H1 (cell line): ENCODE measurements at regions not wholly inside any gene's neighbourhood (a gene's known extent, or its start where the extent isn't known, plus 50 kb on each side); places are given as distances from the start of the nearest gene placed in this dataset.

Experiments used
- CTCF ChIA-PET: fragments of 300-600 bp; sonication (Branson Sonifier 250); formaldehyde crosslinking; loops from one replicate; lab custom pipeline; 2021; ENCODE audit not compliant: partially characterized antibody; lab: Charles Lee
- POLR2A ChIA-PET: fragments of 300-600 bp; sonication (Branson Sonifier 250); formaldehyde crosslinking; loops from one replicate; lab custom pipeline; 2021; ENCODE audit warnings: inconsistent platforms; ENCODE audit not compliant: partially characterized antibody; lab: Charles Lee
- DNase-seq, 2 experiments: peaks; one replicate each; pipeline versions ENCODE4 v3.0.0 to v3.0.0-alpha.2; 2010 to 2022; ENCODE audit warnings: low spot score in 2 of 2, low read depth in 1 of 2, mixed read lengths in 1 of 2
- FAIRE-seq: peaks from 2 replicates; lab custom pipeline; 2011; peaks lifted over from hg19 to GRCh38; lab: Jason Lieb, UNC
- H2AFZ ChIP-seq: 2 replicates; pipeline ENCODE4 v1.8.1; 2012; ENCODE audit warnings: low read length, inconsistent platforms
- H2AK5ac ChIP-seq: 2 replicates; pipeline ENCODE4 v1.6.1; 2013; ENCODE audit warnings: low read depth, low read length
- H2BK120ac ChIP-seq: replicated peaks from 2 replicates; pipeline ENCODE3; 2013; ENCODE audit warnings: low read depth, low read length, inconsistent platforms
- H2BK12ac ChIP-seq: 2 replicates; pipeline ENCODE4 v1.6.1; 2013; ENCODE audit warnings: low read depth, low read length
- H2BK15ac ChIP-seq: 2 replicates; pipeline ENCODE4 v1.6.1; 2013; ENCODE audit warnings: low read length
- H2BK20ac ChIP-seq: 2 replicates; pipeline ENCODE4 v1.6.1; 2013; ENCODE audit warnings: low read length
- H2BK5ac ChIP-seq: 2 replicates; pipeline ENCODE4 v1.6.1; 2013; ENCODE audit warnings: low read depth, low read length
- H3K14ac ChIP-seq: 2 replicates; pipeline ENCODE4 v1.6.1; 2013; ENCODE audit warnings: inconsistent platforms; ENCODE audit not compliant: insufficient read length
- H3K18ac ChIP-seq: 2 replicates; pipeline ENCODE4 v1.6.1; 2013; ENCODE audit warnings: low read length; ENCODE audit errors: extremely low read depth
- H3K23ac ChIP-seq: 2 replicates; pipeline ENCODE4 v1.6.1; 2013; ENCODE audit warnings: inconsistent platforms; ENCODE audit not compliant: insufficient read length
- H3K23me2 ChIP-seq: 2 replicates; pipeline ENCODE4 v1.6.1; 2013; ENCODE audit warnings: low read depth, low read length
- H3K27ac ChIP-seq: 2 replicates; pipeline ENCODE4 v1.6.1; 2011; ENCODE audit warnings: low read depth, low read length, inconsistent platforms
- H3K27me3 ChIP-seq, 4 experiments: replicated peaks in 1 of 4; 1 replicate in 1 of 4; 2 replicates in 3 of 4; pipeline versions ENCODE4 v1.6.1 to v1.8.1; 2011 to 2013; ENCODE audit warnings: low read length in 3 of 4, mild to moderate bottlenecking in 3 of 4, inconsistent platforms in 2 of 4, mixed read lengths in 2 of 4, moderate library complexity in 1 of 4; ENCODE audit not compliant: control insufficient read depth in 3 of 4, insufficient read depth in 3 of 4; ENCODE audit errors: extremely low read depth in 1 of 4
- H3K36me3 ChIP-seq, 4 experiments: 2 replicates each; pipeline versions ENCODE4 v1.6.1 to v1.8.1; 2011 to 2013; ENCODE audit warnings: mild to moderate bottlenecking in 4 of 4, low read length in 3 of 4, moderate library complexity in 2 of 4, control low read depth in 1 of 4, inconsistent platforms in 1 of 4; ENCODE audit not compliant: insufficient read depth in 4 of 4, control insufficient read depth in 2 of 4
- H3K4ac ChIP-seq: replicated peaks from 2 replicates; pipeline ENCODE3; 2013; ENCODE audit warnings: low read length, low read depth, mixed read lengths, inconsistent platforms; ENCODE audit not compliant: insufficient read length
- H3K4me1 ChIP-seq, 4 experiments: replicated peaks in 1 of 4; 1 replicate in 1 of 4; 2 replicates in 3 of 4; pipeline versions ENCODE4 v1.6.1 to v1.8.1; 2011 to 2013; ENCODE audit warnings: low read length in 3 of 4, inconsistent platforms in 2 of 4, mixed read lengths in 1 of 4; ENCODE audit not compliant: insufficient read depth in 4 of 4, control insufficient read depth in 3 of 4
- H3K4me2 ChIP-seq, 2 experiments: 2 replicates each; pipeline versions ENCODE4 v1.6.1 to v1.8.1; 2011 to 2013; ENCODE audit warnings: low read depth in 2 of 2, low read length in 2 of 2, control low read depth in 1 of 2, inconsistent platforms in 1 of 2, mild to moderate bottlenecking in 1 of 2; ENCODE audit not compliant: insufficient read depth in 1 of 2
- H3K4me3 ChIP-seq, 4 experiments: fragments of 200-600, 300-600 bp in 1 of 4; sonication (generic), shearing (Covaris generic), sonication (Bioruptor Twin) in 1 of 4; 2 replicates each; pipeline versions ENCODE4 v1.5.1 to v1.8.1; 2011 to 2016; ENCODE audit warnings: low read length in 4 of 4, low read depth in 3 of 4, control low read depth in 2 of 4, inconsistent platforms in 2 of 4, mild to moderate bottlenecking in 2 of 4, mixed read lengths in 1 of 4, moderate library complexity in 1 of 4; ENCODE audit not compliant: insufficient read depth in 2 of 4; ENCODE audit errors: extremely low read depth in 1 of 4
- H3K56ac ChIP-seq: replicated peaks from 2 replicates; pipeline ENCODE3; 2013; ENCODE audit warnings: low read depth, mild to moderate bottlenecking, mixed read lengths, low read length, inconsistent platforms; ENCODE audit not compliant: insufficient read length
- H3K79me1 ChIP-seq: 2 replicates; pipeline ENCODE4 v1.6.1; 2013; ENCODE audit warnings: low read depth, low read length, control low read depth
- H3K79me2 ChIP-seq, 2 experiments: 2 replicates each; pipeline versions ENCODE4 v1.6.1 to v1.8.1; 2012 to 2013; ENCODE audit warnings: low read length in 2 of 2, mild to moderate bottlenecking in 2 of 2, inconsistent platforms in 1 of 2; ENCODE audit not compliant: insufficient read depth in 2 of 2, control insufficient read depth in 1 of 2
- H3K9ac ChIP-seq, 4 experiments: replicated peaks in 1 of 4; 1 replicate in 1 of 4; 2 replicates in 3 of 4; pipeline versions ENCODE4 v1.6.1 to v1.8.1; 2011 to 2013; ENCODE audit warnings: low read depth in 3 of 4, low read length in 3 of 4, control low read depth in 2 of 4, mild to moderate bottlenecking in 2 of 4, moderate library complexity in 2 of 4, inconsistent platforms in 1 of 4; ENCODE audit errors: extremely low read depth in 1 of 4
- H3K9me3 ChIP-seq, 2 experiments: 2 replicates each; pipeline versions ENCODE4 v1.6.1 to v1.8.1; 2012 to 2013; ENCODE audit warnings: mild to moderate bottlenecking in 2 of 2, moderate library complexity in 2 of 2, control low read depth in 1 of 2, inconsistent platforms in 1 of 2, low read depth in 1 of 2, low read length in 1 of 2, mixed read lengths in 1 of 2; ENCODE audit not compliant: insufficient read depth in 2 of 2
- H4K20me1 ChIP-seq, 2 experiments: replicated peaks in 1 of 2; 2 replicates each; pipeline versions ENCODE3 to v1.8.1; 2011 to 2013; ENCODE audit warnings: inconsistent platforms in 2 of 2, low read length in 2 of 2, mild to moderate bottlenecking in 1 of 2; ENCODE audit not compliant: insufficient read depth in 2 of 2, control insufficient read depth in 1 of 2
- H4K5ac ChIP-seq: 2 replicates; pipeline ENCODE4 v1.6.1; 2013; ENCODE audit warnings: low read length, low read depth, mixed read lengths, inconsistent platforms; ENCODE audit not compliant: insufficient read length
- H4K8ac ChIP-seq: 2 replicates; pipeline ENCODE4 v1.8.0; 2013; ENCODE audit warnings: mild to moderate bottlenecking, moderate library complexity, low read length, inconsistent platforms; ENCODE audit not compliant: insufficient read depth; ENCODE audit errors: extremely low read depth
- H4K91ac ChIP-seq: replicated peaks from 2 replicates; pipeline ENCODE3; 2013; ENCODE audit warnings: low read length, mixed read lengths, inconsistent platforms; ENCODE audit not compliant: insufficient read length
- EP300 ChIP-seq, 2 experiments: IDR thresholded peaks; 1 replicate in 1 of 2; 2 replicates in 1 of 2; pipeline ENCODE4 v1.6.1; 2011 to 2012; ENCODE audit warnings: low read depth in 2 of 2, low read length in 2 of 2, mild to moderate bottlenecking in 2 of 2, borderline replicate concordance in 1 of 2, inconsistent platforms in 1 of 2, moderate library complexity in 1 of 2
- SRF ChIP-seq: IDR thresholded peaks from 2 replicates; pipeline ENCODE4 v1.6.1; 2011; ENCODE audit warnings: mild to moderate bottlenecking, low read depth, low read length, moderate library complexity
- WGBS, 2 experiments: shearing (Covaris generic) in 1 of 2; methylation state at CpG; one replicate each; pipeline versions ENCODE4 v1.1.6 to v1.1.7; 2013 to 2015; ENCODE audit warnings: low lambda C conversion rate in 2 of 2, mixed read lengths in 2 of 2, inconsistent platforms in 1 of 2, low coverage in 1 of 2, missing lambda C conversion rate in 1 of 2; ENCODE audit not compliant: insufficient replicate concordance in 2 of 2, insufficient coverage in 1 of 2, insufficient read length in 1 of 2; ENCODE audit errors: extremely low coverage in 1 of 2, missing lambda C conversion rate in 1 of 2; 5-methylcytosine and 5-hydroxymethylcytosine counted together

- H3K4me1 ChIP-seq, result peaks cover 0 to 5% (median 0%) of the 10 kb centered on the region in 4 experiments; a peak in 1 of 7 replicates
- H2AK5ac ChIP-seq, result no peak overlapping the region
- H4K5ac ChIP-seq, result no peak overlapping the region
- H3K27me3 ChIP-seq, result peaks cover 0 to 2% (median 0%) of the 10 kb centered on the region in 4 experiments; a peak in 1 of 7 replicates
- WGBS, 2 experiments, result 66% methylated on average over 3 of the region's 3 CpGs; no CpG with 5 or more reads in 1 of the 2 experiments
- POLR2A ChIA-PET, result no interaction called here
- no peaks in the 10 kb centered on the region for H3K79me1 ChIP-seq
- no peak overlapping the region for H2AFZ ChIP-seq
- H4K20me1 ChIP-seq, result no peaks in the 10 kb centered on the region
- no peak overlapping the region for H3K9ac ChIP-seq
- H3K4me2 ChIP-seq, result no peak overlapping the region
- no peak for FAIRE-seq
- H3K14ac ChIP-seq, result no peak overlapping the region
- no peak for TF ChIP-seq EP300 (IDR thresholded peaks at IDR 0.05; ENCODE audit: borderline replicate concordance in 1 of 2, low read depth in 2 of 2, low read length in 2 of 2)
- no peak for TF ChIP-seq SRF
- no peak overlapping the region for H3K4ac ChIP-seq
- H3K18ac ChIP-seq, result no peak overlapping the region
- H3K23me2 ChIP-seq, result no peaks in the 10 kb centered on the region
- no peak overlapping the region for H4K91ac ChIP-seq
- no peak overlapping the region for H3K23ac ChIP-seq
- H3K4me3 ChIP-seq, result no peak overlapping the region
- H2BK120ac ChIP-seq, result no peak overlapping the region
- H3K79me2 ChIP-seq, result no peaks in the 10 kb centered on the region
- H4K8ac ChIP-seq, result no peak overlapping the region
- H2BK20ac ChIP-seq, result no peak overlapping the region
- H2BK12ac ChIP-seq, result no peak overlapping the region
- DNase-seq, result no peak
- no peak overlapping the region for H3K27ac ChIP-seq
- CTCF ChIA-PET, result interaction anchor here (1.0 to 2.1 kb wide), 4 partner anchors 9 to 107 kb away, joined by 3 to 7 read pairs (median 3); no protein-coding TSS in a partner anchor
- H3K56ac ChIP-seq, result no peak overlapping the region
- no peaks in the 10 kb centered on the region for H3K36me3 ChIP-seq
- no peaks in the 10 kb centered on the region for H3K9me3 ChIP-seq
- no peak overlapping the region for H2BK15ac ChIP-seq
- H2BK5ac ChIP-seq, result no peak overlapping the region
Measured at GRCh38 chr7:91325726-91326125, 61.5 kb downstream of the FZD1 start.
